NB4 (cell line): ENCODE measurements at regions not wholly inside any gene's neighbourhood (a gene's known extent, or its start where the extent isn't known, plus 50 kb on each side); places are given as distances from the start of the nearest gene placed in this dataset.
A peak's percentile ranks its signal among the peaks of the same experiment; 100 is the strongest.

ENCODE experiments used
- DNase-seq: peaks from one replicate; pipeline ENCODE4 v3.0.0; 2010; ENCODE audit warnings: low read depth
- H3K4me3 ChIP-seq: one replicate; pipeline ENCODE4 v1.5.1; 2011; ENCODE audit warnings: mild to moderate bottlenecking, low read depth, low read length, moderate library complexity
- MYC ChIP-seq: IDR thresholded peaks from 2 replicates; pipeline ENCODE4 v1.6.1; 2011; ENCODE audit warnings: low read depth, low read length
- POLR2A ChIP-seq: IDR thresholded peaks from 2 replicates; pipeline ENCODE4 v1.6.1; 2011; ENCODE audit warnings: mild to moderate bottlenecking; ENCODE audit not compliant: insufficient read length; ENCODE audit errors: extremely low read depth
- TF ChIP-seq, protein P1 (sequence below): IDR thresholded peaks from 2 replicates; pipeline ENCODE4 v1.6.1; 2011; ENCODE audit warnings: low read depth, low read length
- TF ChIP-seq, protein P2 (sequence below): IDR thresholded peaks from one replicate; pipeline ENCODE4 v1.5.1; 2012; ENCODE audit warnings: low read depth, low read length

DNA sequence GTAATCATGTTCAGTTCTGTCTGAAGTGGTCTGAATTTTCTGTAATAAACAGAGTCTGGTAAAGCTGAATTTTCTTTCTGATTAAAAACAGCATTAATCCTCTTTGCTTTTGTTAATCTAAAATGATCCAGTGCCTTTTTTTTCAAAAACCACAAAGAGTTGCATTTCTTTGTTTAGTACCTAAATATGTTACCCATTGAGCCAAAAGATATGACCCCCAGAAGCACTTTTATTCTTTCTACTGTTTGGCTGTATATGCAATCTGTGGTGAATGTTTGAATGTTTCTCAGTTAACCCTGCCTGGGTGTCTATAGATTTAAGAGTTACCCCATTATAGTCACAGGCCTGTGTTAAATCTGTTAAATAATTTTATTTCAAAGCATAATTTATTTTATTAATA, 394.8 kb downstream of the PTPRC start:
- TF ChIP-seq MYC, result no peak
- TF ChIP-seq, protein P1, sequence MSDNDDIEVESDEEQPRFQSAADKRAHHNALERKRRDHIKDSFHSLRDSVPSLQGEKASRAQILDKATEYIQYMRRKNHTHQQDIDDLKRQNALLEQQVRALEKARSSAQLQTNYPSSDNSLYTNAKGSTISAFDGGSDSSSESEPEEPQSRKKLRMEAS, result no peak
- TF ChIP-seq, protein P2, sequence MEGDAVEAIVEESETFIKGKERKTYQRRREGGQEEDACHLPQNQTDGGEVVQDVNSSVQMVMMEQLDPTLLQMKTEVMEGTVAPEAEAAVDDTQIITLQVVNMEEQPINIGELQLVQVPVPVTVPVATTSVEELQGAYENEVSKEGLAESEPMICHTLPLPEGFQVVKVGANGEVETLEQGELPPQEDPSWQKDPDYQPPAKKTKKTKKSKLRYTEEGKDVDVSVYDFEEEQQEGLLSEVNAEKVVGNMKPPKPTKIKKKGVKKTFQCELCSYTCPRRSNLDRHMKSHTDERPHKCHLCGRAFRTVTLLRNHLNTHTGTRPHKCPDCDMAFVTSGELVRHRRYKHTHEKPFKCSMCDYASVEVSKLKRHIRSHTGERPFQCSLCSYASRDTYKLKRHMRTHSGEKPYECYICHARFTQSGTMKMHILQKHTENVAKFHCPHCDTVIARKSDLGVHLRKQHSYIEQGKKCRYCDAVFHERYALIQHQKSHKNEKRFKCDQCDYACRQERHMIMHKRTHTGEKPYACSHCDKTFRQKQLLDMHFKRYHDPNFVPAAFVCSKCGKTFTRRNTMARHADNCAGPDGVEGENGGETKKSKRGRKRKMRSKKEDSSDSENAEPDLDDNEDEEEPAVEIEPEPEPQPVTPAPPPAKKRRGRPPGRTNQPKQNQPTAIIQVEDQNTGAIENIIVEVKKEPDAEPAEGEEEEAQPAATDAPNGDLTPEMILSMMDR, result no peak
- no peak for TF ChIP-seq POLR2A
- no peak for DNase-seq
- no peak overlapping the region for H3K4me3 ChIP-seq

DNA sequence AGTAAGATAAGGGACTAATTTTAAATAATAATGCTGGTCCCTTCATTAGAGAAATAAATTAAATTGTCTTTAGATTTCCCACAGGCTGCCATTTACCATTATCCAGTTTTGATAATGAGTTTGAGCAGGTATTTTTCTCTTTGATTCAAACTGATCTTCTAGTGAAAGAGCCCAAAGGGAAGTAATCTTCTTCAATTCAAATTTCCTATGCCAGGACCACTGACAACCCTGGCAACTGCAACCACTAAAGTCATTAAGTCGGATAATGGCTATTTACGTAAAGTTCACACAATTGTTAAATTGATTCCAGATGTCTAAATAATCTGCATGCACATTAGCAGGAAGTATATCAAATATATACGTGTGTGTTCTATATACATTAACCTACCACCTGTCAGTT, 399.3 kb downstream of the PTPRC start:
- TF ChIP-seq, protein P1, result no peak
- TF ChIP-seq, protein P2, result no peak
- TF ChIP-seq MYC, result no peak
- no peak for TF ChIP-seq POLR2A
- H3K4me3 ChIP-seq, result no peak overlapping the region
- DNase-seq, result peak; percentile 26

DNA sequence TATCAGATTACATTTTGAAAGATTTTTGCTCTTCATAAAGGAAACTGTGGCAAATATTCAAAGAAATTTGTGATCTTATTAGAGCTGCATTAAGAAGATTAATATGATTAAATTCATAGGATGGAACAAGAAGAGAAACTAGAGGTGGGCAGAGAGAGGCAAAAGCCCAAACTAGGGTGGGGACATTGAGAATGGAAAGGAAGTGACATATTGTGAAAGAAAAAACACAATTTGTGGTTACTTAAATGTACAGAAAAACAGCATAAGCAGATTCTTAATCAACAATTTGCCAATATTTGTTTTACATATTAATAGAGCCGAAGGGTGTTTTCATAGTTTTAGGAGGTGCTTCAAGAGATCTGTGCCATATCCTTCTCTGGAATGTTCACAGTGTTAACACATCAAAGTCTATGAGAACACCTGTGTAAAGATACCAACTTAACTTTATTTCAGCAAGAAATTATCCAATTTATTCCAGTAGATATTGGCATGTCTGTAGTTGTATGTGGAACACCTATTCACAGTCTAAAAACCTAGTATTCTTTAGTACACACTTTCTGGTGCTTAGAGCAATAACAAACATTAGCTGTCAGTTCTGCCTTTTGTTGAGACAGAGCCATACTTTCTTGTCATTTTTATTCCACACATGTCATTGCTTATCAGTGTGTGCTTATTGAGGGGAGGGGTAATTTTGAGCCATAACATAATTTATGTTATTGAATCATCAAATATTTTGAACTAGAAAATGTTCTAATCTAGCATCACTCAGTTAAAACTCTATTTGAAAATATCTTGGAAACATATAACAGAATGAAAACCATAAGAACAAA, 401.5 kb downstream of the PTPRC start:
- TF ChIP-seq, protein P1, result no peak
- TF ChIP-seq POLR2A (no peak), MYC (no peak)
- TF ChIP-seq, protein P2, result no peak
- DNase-seq, result peak; percentile 63
- no peak overlapping the region for H3K4me3 ChIP-seq

DNA sequence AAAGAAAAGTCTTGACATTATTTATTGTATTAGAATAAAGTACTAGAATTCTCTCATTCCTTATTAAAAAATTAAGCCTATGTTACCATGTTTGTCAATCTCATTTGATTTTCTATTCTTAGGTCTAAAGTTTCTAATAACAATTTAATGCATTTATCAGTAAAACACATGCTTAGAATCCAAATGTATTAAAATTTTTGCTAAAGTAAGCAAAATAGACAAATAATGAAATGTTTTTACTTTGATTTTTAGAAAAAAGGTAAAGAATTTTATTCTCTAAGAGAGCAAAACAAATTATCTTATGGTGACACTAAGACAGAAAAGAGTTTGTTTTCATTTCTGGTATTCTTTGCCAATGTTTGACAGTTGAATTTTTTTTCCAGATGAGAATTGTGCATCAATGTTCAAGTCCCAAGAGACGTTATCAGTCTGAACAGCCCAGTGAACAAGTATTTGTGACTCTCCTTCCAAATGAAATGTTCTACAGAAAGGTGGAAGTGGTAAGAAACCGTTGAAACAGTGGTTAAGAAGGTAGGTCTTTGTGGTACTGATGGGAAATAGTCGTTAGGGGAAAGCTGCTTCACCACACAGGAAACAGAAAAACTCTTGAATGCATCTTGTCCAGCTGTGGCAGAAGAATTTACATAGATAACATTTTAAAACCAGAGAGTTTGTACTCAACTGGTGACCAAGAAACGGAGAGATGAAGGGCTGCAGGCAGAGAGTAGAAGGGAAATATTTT, 402.5 kb downstream of the PTPRC start:
- H3K4me3 ChIP-seq, result no peak overlapping the region
- peak; percentile 99 for DNase-seq
- TF ChIP-seq MYC (peak; percentile 65), POLR2A (peak; percentile 33)
- TF ChIP-seq, protein P1, result no peak
- TF ChIP-seq, protein P2, result no peak

DNA sequence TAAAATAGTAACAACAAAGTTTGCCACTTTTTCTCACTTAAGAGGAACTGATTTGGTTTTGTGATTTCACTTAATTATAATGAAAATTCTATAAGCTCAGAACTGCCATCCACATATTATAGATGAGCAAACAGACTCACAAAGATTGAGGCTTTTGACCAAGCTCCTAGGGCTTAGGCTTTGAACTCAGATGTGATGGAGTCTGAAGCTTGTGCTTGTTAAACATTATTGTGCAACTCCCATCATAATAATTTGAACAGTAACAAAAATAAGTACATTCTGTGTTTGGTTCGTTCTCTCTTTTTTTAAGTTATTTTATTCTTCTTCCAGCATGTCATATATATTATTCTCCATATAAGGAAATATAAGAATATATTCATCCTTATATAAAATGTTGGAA, 403.4 kb downstream of the PTPRC start:
- H3K4me3 ChIP-seq, result peak overlapping the region; percentile 5
- TF ChIP-seq MYC, result no peak
- TF ChIP-seq POLR2A, result no peak
- TF ChIP-seq, protein P1, result no peak
- TF ChIP-seq, protein P2, result no peak

More for the DNA sequence above, 403.4 kb downstream of the PTPRC start:
- DNase-seq, result peak; percentile 74
